ENCODE measurements at regions not wholly inside any gene's neighbourhood (a gene's known extent, or its start where the extent isn't known, plus 50 kb on each side); places are given as distances from the start of the nearest gene placed in this dataset.

DNA sequence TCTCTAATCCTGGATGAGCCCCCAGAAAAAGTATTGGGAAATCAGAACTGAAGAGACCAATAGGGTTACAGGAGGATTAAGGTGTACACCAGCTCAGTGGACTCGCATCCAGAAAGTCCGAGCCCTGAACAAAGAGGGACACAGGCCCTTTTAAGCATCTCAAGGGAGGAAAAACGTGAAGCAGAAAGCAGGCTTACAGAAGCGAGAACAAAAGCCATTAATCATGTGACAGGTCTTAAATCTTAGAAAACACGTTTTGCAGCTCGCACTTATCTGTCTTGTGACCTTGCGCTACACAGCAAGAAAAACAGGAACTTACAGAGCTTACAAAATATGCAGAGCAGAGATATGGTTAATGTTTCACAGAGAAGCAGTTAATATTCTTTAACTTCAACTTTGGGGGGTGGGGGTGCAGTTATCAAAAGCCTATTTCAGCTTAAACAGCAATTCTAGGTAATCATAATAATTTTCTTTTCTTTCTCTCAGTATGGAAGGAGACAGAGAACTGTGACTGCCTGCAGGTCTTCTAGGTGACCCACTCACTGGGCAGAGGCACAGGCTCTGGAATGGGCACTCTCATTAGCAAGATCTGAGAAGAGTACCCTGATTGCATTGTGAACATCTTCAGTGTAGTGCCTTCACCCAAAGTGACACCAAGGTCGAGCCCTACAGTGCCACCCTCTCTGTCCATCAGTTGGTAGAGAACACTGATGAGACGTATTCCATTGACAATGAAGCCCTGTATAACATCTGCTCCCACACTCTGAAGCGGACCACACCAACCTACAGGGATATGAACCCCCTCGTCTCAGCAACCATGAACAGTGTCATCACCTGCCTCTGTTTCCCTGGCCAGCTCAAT, 65.0 kb upstream of the MOCS1 start:
- no peak for DNase-seq (ENCODE audit: low spot score)

DNA sequence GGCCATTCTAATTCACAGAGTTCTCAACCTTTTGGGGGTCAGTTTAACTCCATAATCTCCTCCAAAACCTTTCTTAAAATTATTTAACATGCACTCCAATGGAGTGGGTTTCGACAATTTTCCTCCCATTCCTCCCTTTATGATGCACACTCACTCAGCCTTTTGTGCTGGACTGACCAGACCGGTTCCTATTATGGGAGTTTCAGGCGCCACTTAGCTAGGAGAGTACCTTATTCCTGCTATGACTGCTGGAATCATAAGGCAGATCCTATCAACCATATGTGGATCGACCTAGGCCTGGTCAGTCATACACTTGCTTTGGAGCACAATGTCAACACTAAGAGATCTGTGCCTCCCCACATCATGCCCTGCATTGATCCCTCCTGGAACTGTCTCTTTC, 63.9 kb upstream of the MOCS1 start:
- no peak for DNase-seq (ENCODE audit: low spot score)

DNA sequence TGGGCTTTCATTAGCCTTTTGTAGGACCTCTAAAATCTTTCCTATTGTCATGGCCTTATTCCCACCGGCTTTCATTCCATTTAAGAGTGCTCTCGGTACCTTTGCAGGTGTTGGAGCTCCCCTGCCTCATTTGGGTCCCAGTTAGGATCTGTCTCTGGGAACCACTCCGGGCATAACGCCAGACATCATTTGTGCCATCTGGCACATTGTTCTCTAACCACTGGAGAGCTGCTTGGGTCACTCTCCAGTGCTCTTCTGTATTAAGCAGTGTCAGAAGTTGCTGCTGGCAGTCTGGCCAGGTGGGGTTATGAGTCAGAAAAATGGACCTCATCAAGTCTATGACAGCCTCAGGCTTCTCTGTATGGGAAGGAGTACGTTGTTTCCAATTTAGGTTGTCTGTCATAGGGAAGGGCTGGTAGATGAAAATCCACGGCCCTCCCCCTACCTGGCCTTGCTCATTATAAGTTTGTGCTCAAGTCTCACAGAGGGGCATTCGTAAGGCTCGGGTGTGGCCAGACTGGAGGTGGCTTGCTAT, 62.9 kb upstream of the MOCS1 start:
- no peak for DNase-seq (ENCODE audit: low spot score)

DNA sequence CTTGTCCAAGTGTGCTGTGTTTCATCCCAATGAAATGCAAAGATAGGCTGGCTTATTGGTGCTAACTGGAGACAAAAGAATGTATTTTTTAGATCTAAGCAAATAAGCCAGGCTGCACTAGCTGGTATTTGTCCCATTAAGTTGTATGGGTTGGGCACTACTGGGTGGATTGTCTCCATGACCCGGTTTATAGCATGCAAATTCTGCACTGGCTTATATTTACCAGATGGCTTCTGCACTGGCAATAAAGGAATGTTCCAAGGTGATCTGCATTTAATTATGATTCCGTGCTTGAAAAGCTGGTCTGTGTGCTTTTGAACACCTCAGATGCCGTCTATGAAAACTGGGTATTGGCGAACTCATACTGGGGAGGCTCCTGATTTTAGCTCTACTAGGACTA, 61.4 kb upstream of the MOCS1 start:
- no peak for DNase-seq (ENCODE audit: low spot score)

DNA sequence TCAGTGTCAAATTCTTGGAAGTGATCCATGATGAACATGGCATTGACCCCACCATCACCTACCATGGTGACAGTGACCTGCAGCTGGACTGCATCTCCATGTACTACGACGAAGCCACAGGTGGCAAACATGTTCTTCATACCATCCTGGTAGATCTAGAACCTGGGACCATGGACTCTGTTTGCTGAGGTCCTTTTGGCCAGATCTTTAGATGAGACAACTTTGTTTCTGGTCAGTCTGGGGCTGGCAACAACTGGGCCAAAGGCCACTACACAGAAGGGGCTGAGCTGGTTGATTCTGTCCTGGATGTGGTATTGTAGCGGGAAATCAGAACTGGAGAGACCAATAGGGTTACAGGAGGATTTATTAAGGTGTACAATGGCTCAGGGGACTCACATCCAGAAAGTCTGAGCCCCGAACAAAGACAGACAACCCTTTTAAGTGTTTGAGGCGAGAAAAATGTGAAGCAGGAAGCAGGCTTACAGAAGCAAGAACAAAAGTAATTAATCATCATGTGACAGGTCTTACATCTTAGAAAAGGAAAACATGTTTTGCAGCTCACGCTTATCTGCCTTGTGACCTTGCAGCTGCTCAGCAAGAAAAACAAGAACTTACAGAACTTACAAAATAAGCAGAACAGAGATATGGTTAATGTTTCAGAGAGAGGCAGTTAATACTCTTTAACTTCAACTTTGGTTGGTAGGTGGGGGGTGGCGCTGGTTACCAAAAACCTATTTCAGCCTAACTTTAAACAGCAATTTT, 58.8 kb upstream of the MOCS1 start:
- no peak for DNase-seq (ENCODE audit: low spot score)

All from mesenteric fat pad (tissue), 1 donor.